Endothelial cell of umbilical vein (primary cell): ENCODE measurements at regions not wholly inside any gene's neighbourhood (a gene's known extent, or its start where the extent isn't known, plus 50 kb on each side); places are given as distances from the start of the nearest gene placed in this dataset.

ENCODE experiments used
- BruUV-seq: library from RNA; stranded (reverse); fragments of 400-500 nt; replicated peaks from 2 replicates; lab custom pipeline; 2021; lab: Mats Ljungman, UMichigan
- CTCF ChIA-PET: fragments of 300-600, 350-600 bp; sonication (Branson Sonifier 250); formaldehyde crosslinking; loops from one replicate; lab custom pipeline; 2021; ENCODE audit warnings: antibody characterized with exemption, inconsistent platforms; lab: Charles Lee
- POLR2A ChIA-PET: fragments of 300-600, 350-600 bp; sonication (Branson Sonifier 250); formaldehyde crosslinking; loops from one replicate; lab custom pipeline; 2021; ENCODE audit warnings: antibody characterized with exemption, inconsistent platforms; lab: Charles Lee
- DNase-seq: peaks from one replicate; pipeline ENCODE4 v3.0.0-alpha.2; 2011; ENCODE audit warnings: low read depth, low spot score
- FAIRE-seq: peaks from 2 replicates; lab custom pipeline; 2011; peaks lifted over from hg19 to GRCh38; lab: Jason Lieb, UNC
- H2AFZ ChIP-seq: 2 replicates; pipeline ENCODE4 v1.6.0; 2012; ENCODE audit warnings: low read depth, low read length, control low read depth, inconsistent platforms
- H3K27ac ChIP-seq: 2 replicates; pipeline ENCODE4 v1.5.1; 2011; ENCODE audit warnings: low read depth, mild to moderate bottlenecking, control low read depth, low read length, moderate library complexity; ENCODE audit not compliant: insufficient read depth
- H3K27me3 ChIP-seq, 2 experiments: 2 replicates each; pipeline versions ENCODE4 v1.6.0 to v1.6.1; 2011; ENCODE audit warnings: low read length in 2 of 2, mixed read lengths in 1 of 2; ENCODE audit not compliant: control insufficient read depth in 2 of 2, insufficient read depth in 2 of 2
- H3K36me3 ChIP-seq, 2 experiments: 2 replicates in 1 of 2; 3 replicates in 1 of 2; pipeline ENCODE4 v1.5.1; 2011; ENCODE audit warnings: low read length in 2 of 2, mild to moderate bottlenecking in 1 of 2, moderate library complexity in 1 of 2; ENCODE audit not compliant: control insufficient read depth in 2 of 2, insufficient read depth in 2 of 2; ENCODE audit errors: extremely low read depth in 1 of 2
- H3K4me1 ChIP-seq: 3 replicates; pipeline ENCODE4 v1.5.1; 2011; ENCODE audit warnings: mild to moderate bottlenecking, low read length; ENCODE audit not compliant: control insufficient read depth, insufficient read depth; ENCODE audit errors: extremely low read depth
- H3K4me2 ChIP-seq: 2 replicates; pipeline ENCODE4 v1.6.1; 2011; ENCODE audit warnings: low read length, control low read depth, mixed read lengths; ENCODE audit not compliant: insufficient read depth
- H3K4me3 ChIP-seq, 3 experiments: fragments of 200-600 bp in 1 of 3; sonication (generic), shearing (Covaris generic) in 1 of 3; replicated peaks in 1 of 3; 2 replicates each; pipeline ENCODE4 v1.5.1; 2011 to 2016; ENCODE audit warnings: control low read depth in 3 of 3, low read length in 3 of 3, mild to moderate bottlenecking in 2 of 3, inconsistent platforms in 1 of 3, low read depth in 1 of 3, moderate library complexity in 1 of 3; ENCODE audit not compliant: insufficient read depth in 1 of 3
- H3K79me2 ChIP-seq: 2 replicates; pipeline ENCODE4 v1.6.0; 2012; ENCODE audit warnings: low read length, inconsistent platforms; ENCODE audit not compliant: control insufficient read depth, insufficient read depth
- H3K9ac ChIP-seq: replicated peaks from 2 replicates; pipeline ENCODE3; 2011; ENCODE audit warnings: low read length, control low read depth; ENCODE audit not compliant: insufficient read depth; ENCODE audit errors: extremely low read depth
- H3K9me1 ChIP-seq: replicated peaks from 3 replicates; pipeline ENCODE4 v1.6.0; 2011; ENCODE audit warnings: mild to moderate bottlenecking, low read length; ENCODE audit not compliant: control insufficient read depth, insufficient read depth; ENCODE audit errors: extremely low read depth
- H3K9me3 ChIP-seq: replicated peaks from 2 replicates; pipeline ENCODE4 v1.5.1; 2012; ENCODE audit warnings: low read length, inconsistent platforms; ENCODE audit not compliant: control insufficient read depth, insufficient read depth
- H4K20me1 ChIP-seq: replicated peaks from 2 replicates; pipeline ENCODE3; 2011; ENCODE audit warnings: mild to moderate bottlenecking, low read length; ENCODE audit not compliant: control insufficient read depth, insufficient read depth; ENCODE audit errors: extremely low read depth
- CTCF ChIP-seq, 2 donors: IDR thresholded peaks; 1 replicate in 1 of 2; 2 replicates in 1 of 2; pipeline ENCODE4 v1.5.1; 2011; ENCODE audit warnings: low read length in 2 of 2, mild to moderate bottlenecking in 2 of 2, moderate library complexity in 2 of 2, control low read depth in 1 of 2, inconsistent platforms in 1 of 2, low read depth in 1 of 2; ENCODE audit not compliant: insufficient read depth in 1 of 2; ENCODE audit errors: extremely low read depth in 1 of 2
- EZH2 ChIP-seq: IDR thresholded peaks from 2 replicates; pipeline ENCODE4 v1.6.1; 2012; ENCODE audit warnings: borderline replicate concordance, low read depth, mild to moderate bottlenecking, moderate library complexity, low read length, inconsistent platforms; ENCODE audit not compliant: severe bottlenecking
- FOS ChIP-seq: IDR thresholded peaks from 2 replicates; pipeline ENCODE4 v1.6.1; 2011; ENCODE audit warnings: mild to moderate bottlenecking, low read length, moderate library complexity, borderline replicate concordance; ENCODE audit not compliant: insufficient read depth
- GATA2 ChIP-seq: IDR thresholded peaks from 2 replicates; pipeline ENCODE4 v1.7.0; 2011; ENCODE audit warnings: low read depth, mild to moderate bottlenecking, moderate library complexity, mixed read lengths, low read length; ENCODE audit not compliant: insufficient read length, insufficient read depth
- JUN ChIP-seq: IDR thresholded peaks from 2 replicates; pipeline ENCODE4 v1.6.1; 2011; ENCODE audit warnings: borderline replicate concordance, low read depth; ENCODE audit not compliant: insufficient read length, insufficient read depth
- MAX ChIP-seq: IDR thresholded peaks from 2 replicates; pipeline ENCODE4 v1.6.1; 2011; ENCODE audit not compliant: insufficient read depth, insufficient read length
- MYC ChIP-seq: IDR thresholded peaks from one replicate; pipeline ENCODE4 v1.6.1; 2011; ENCODE audit warnings: mild to moderate bottlenecking, low read depth, low read length
- POLR2A ChIP-seq: IDR thresholded peaks from 2 replicates; pipeline ENCODE4 v1.6.1; 2012; ENCODE audit warnings: low read depth, mild to moderate bottlenecking, control low read depth, low read length
- POLR2AphosphoS5 ChIP-seq: IDR thresholded peaks from 2 replicates; pipeline ENCODE4 v1.6.1; 2012; ENCODE audit warnings: low read depth, mild to moderate bottlenecking, control low read depth, low read length, moderate library complexity; ENCODE audit not compliant: insufficient read depth
- dilution Hi-C: fragments of 300-500 bp; cut with MboI; formaldehyde crosslinking; loops from one replicate; pipeline ENCODE4 v1.15.0; 2019; ENCODE audit warnings: low sequenced_read_pairs; ENCODE audit not compliant: extremely low pct_ligation_motif_present
- intact Hi-C: fragments of 100-400 bp; cut with micrococcal nuclease; formaldehyde crosslinking; loops from one replicate; pipeline ENCODE4 v1.10.0; 2022

GRCh38 chr2:167595021-167595420, 652.4 kb downstream of the STK39 start:
- no peak for TF ChIP-seq JUN
- no peak for TF ChIP-seq GATA2
- TF ChIP-seq POLR2A, result no peak
- no peak for TF ChIP-seq CTCF (IDR thresholded peaks at IDR 0.05; ENCODE audit: extremely low read depth in 1 of 2, insufficient read depth in 1 of 2, low read depth in 1 of 2, low read length in 2 of 2)
- TF ChIP-seq EZH2, result no peak
- TF ChIP-seq MYC, result no peak
- no peak for TF ChIP-seq FOS
- no peak for TF ChIP-seq MAX
- no peak for TF ChIP-seq POLR2AphosphoS5
- Histone ChIP-seq H3K9me1 (no peaks in the 10 kb centered on the region), H3K27me3 (no peaks in the 10 kb centered on the region), H3K36me3 (no peaks in the 10 kb centered on the region), H3K4me2 (no peak overlapping the region), H3K79me2 (no peaks in the 10 kb centered on the region), H3K4me1 (no peaks in the 10 kb centered on the region), H2AFZ (no peak overlapping the region), H3K27ac (no peak overlapping the region), H4K20me1 (no peaks in the 10 kb centered on the region), H3K9me3 (no peaks in the 10 kb centered on the region), H3K4me3 (no peak overlapping the region), H3K9ac (no peak overlapping the region)
- CTCF ChIA-PET, result no interaction called here
- dilution Hi-C loops, result no loop called here
- no TSS peak for BruUV-seq
- intact Hi-C loops, result no loop called here
- no peak for FAIRE-seq
- POLR2A ChIA-PET, result no interaction called here
- DNase-seq, result no peak
